B cell (primary cell): ENCODE measurements at regions not wholly inside any gene's neighbourhood (a gene's known extent, or its start where the extent isn't known, plus 50 kb on each side); places are given as distances from the start of the nearest gene placed in this dataset.
A peak's percentile ranks its signal among the peaks of the same experiment; 100 is the strongest.

Experiments
- ATAC-seq: fragments of 200-7000 bp; cut with Tn5 transposase; one replicate; pipeline ENCODE4 v1.10.0; 2021; ENCODE audit warnings: low read depth, mild to moderate bottlenecking, moderate number of reproducible peaks, moderate library complexity
- CTCF ChIA-PET: fragments of 350-600 bp; sonication (Branson Sonifier 250); formaldehyde crosslinking; loops from one replicate; lab custom pipeline; 2021; ENCODE audit warnings: antibody characterized with exemption, inconsistent platforms; lab: Charles Lee
- POLR2A ChIA-PET: fragments of 350-600 bp; sonication (Branson Sonifier 250); formaldehyde crosslinking; loops from one replicate; lab custom pipeline; 2021; ENCODE audit warnings: antibody characterized with exemption; lab: Charles Lee
- DNase-seq: peaks from one replicate; pipeline ENCODE4 v3.0.0; 2013
- H2AFZ ChIP-seq: 2 replicates; pipeline ENCODE4 v1.6.1; 2012; ENCODE audit warnings: mild to moderate bottlenecking, low read depth, low read length; ENCODE audit not compliant: insufficient read depth, poor library complexity, severe bottlenecking
- H3K27ac ChIP-seq, 2 donors: 1 replicate in 1 of 2; 2 replicates in 1 of 2; pipeline ENCODE4 v1.5.1; 2012 to 2013; ENCODE audit warnings: low read length in 2 of 2, mild to moderate bottlenecking in 2 of 2, moderate library complexity in 1 of 2
- H3K27me3 ChIP-seq, 4 experiments: fragments of 200-600 bp in 1 of 4; sonication (generic) in 1 of 4; replicated peaks in 1 of 4; 1 replicate in 2 of 4; 2 replicates in 2 of 4; pipeline versions ENCODE4 v1.6.1 to v1.7.0; 2013 to 2016; ENCODE audit warnings: low read length in 3 of 4, mild to moderate bottlenecking in 2 of 4, mixed read lengths in 1 of 4, moderate library complexity in 1 of 4; ENCODE audit not compliant: insufficient read depth in 4 of 4, control insufficient read depth in 3 of 4; ENCODE audit errors: control extremely low read depth in 1 of 4
- H3K36me3 ChIP-seq, 2 experiments: replicated peaks in 1 of 2; 1 replicate in 1 of 2; 2 replicates in 1 of 2; pipeline versions ENCODE4 v1.6.1 to v1.7.1; 2013; ENCODE audit warnings: low read length in 1 of 2; ENCODE audit not compliant: insufficient read depth in 2 of 2, control insufficient read depth in 1 of 2; ENCODE audit errors: control extremely low read depth in 1 of 2, extremely low read depth in 1 of 2
- H3K4me1 ChIP-seq, 2 donors: fragments of 200-600 bp in 1 of 2; sonication (generic) in 1 of 2; 1 replicate in 1 of 2; 2 replicates in 1 of 2; pipeline versions ENCODE4 v1.5.1 to v1.6.1; 2013 to 2017; ENCODE audit warnings: low read length in 2 of 2; ENCODE audit not compliant: control insufficient read depth in 2 of 2, insufficient read depth in 2 of 2
- H3K4me2 ChIP-seq: replicated peaks from 2 replicates; pipeline ENCODE3; 2012; ENCODE audit warnings: mild to moderate bottlenecking, low read depth, low read length; ENCODE audit not compliant: poor library complexity, severe bottlenecking
- H3K4me3 ChIP-seq, 5 experiments: fragments of 200-600 bp in 1 of 5; sonication (generic) in 1 of 5; 1 replicate in 3 of 5; 2 replicates in 2 of 5; pipeline versions ENCODE4 v1.5.1 to v1.7.0; 2011 to 2016; ENCODE audit warnings: low read length in 4 of 5, mild to moderate bottlenecking in 4 of 5, low read depth in 2 of 5, control low read depth in 1 of 5, moderate library complexity in 1 of 5; ENCODE audit not compliant: insufficient read depth in 1 of 5; ENCODE audit errors: control extremely low read depth in 1 of 5, extremely low read depth in 1 of 5
- H3K79me2 ChIP-seq: fragments of 200-600 bp; sonication (generic); one replicate; pipeline ENCODE4 v1.6.0; 2016; ENCODE audit warnings: low read length; ENCODE audit not compliant: control insufficient read depth, insufficient read depth
- H3K9ac ChIP-seq: fragments of 200-600 bp; sonication (generic); 2 replicates; pipeline ENCODE4 v1.6.1; 2017; ENCODE audit warnings: mild to moderate bottlenecking, low read length, moderate library complexity
- H3K9me3 ChIP-seq, 3 donors: one replicate each; pipeline versions ENCODE4 v1.6.1 to v1.7.1; 2013; ENCODE audit warnings: low read length in 2 of 3; ENCODE audit not compliant: control insufficient read depth in 2 of 3, insufficient read depth in 1 of 3; ENCODE audit errors: control extremely low read depth in 1 of 3
- H4K20me1 ChIP-seq: 2 replicates; pipeline ENCODE4 v1.6.0; 2012; ENCODE audit warnings: mild to moderate bottlenecking, low read length; ENCODE audit not compliant: insufficient read depth, control insufficient read depth, poor library complexity, severe bottlenecking
- H3K27ac Mint-ChIP-seq: one replicate; pipeline ENCODE4 v1.8.0; 2021; ENCODE audit warnings: mixed read lengths
- H3K27me3 Mint-ChIP-seq: one replicate; pipeline ENCODE4 v1.8.0; 2021; ENCODE audit warnings: mixed read lengths
- H3K4me1 Mint-ChIP-seq: one replicate; pipeline ENCODE4 v1.8.0; 2021; ENCODE audit warnings: mixed read lengths
- H3K4me3 Mint-ChIP-seq: one replicate; pipeline ENCODE4 v1.8.0; 2021; ENCODE audit warnings: mixed read lengths
- H3K9me3 Mint-ChIP-seq: one replicate; pipeline ENCODE4 v1.8.0; 2022; ENCODE audit warnings: mixed read lengths; ENCODE audit not compliant: insufficient read depth
- CTCF ChIP-seq: fragments of 200-600 bp; IDR thresholded peaks from one replicate; pipeline ENCODE4 v1.8.0; 2022; ENCODE audit warnings: antibody characterized with exemption, mild to moderate bottlenecking
- EZH2 ChIP-seq: IDR thresholded peaks from 2 replicates; pipeline ENCODE4 v1.6.1; 2012; ENCODE audit warnings: borderline replicate concordance, low read depth, mild to moderate bottlenecking, moderate library complexity, low read length; ENCODE audit not compliant: insufficient read depth, poor library complexity, severe bottlenecking
- WGBS: methylation state at CpG from one replicate; pipeline ENCODE4 v1.1.5; 2013; ENCODE audit warnings: missing lambda C conversion rate; ENCODE audit not compliant: insufficient coverage; 5-methylcytosine and 5-hydroxymethylcytosine counted together
- intact Hi-C: fragments of 100-400 bp; cut with micrococcal nuclease; formaldehyde crosslinking; loops from one replicate; pipeline ENCODE4 v1.10.0; 2022

GRCh38 chr4:121253961-121254360 is 89.8 kb upstream of the TNIP3 start:
- TF ChIP-seq EZH2 (no peak), CTCF (no peak)
- Histone ChIP-seq H3K4me1 (no peaks in the 10 kb centered on the region), H3K27ac (no peak overlapping the region), H3K4me2 (no peak overlapping the region), H3K4me3 (no peak overlapping the region), H2AFZ (no peak overlapping the region), H3K79me2 (no peaks in the 10 kb centered on the region), H3K9me3 (no peaks in the 10 kb centered on the region), H4K20me1 (no peaks in the 10 kb centered on the region), H3K9ac (no peak overlapping the region), H3K27me3 (no peaks in the 10 kb centered on the region), H3K36me3 (no peaks in the 10 kb centered on the region)
- no peaks in the 10 kb centered on the region for H3K4me1 Mint-ChIP-seq
- no peaks in the 10 kb centered on the region for H3K27me3 Mint-ChIP-seq
- ChIA-PET CTCF (interaction anchor here (0.8 to 3.9 kb wide), 2 partner anchors 11 to 61 kb away, joined by 3 to 28 read pairs; no protein-coding TSS in a partner anchor), POLR2A (no interaction called here)
- DNase-seq (no peak), ATAC-seq (no peak)
- H3K9me3 Mint-ChIP-seq, result no peaks in the 10 kb centered on the region
- H3K4me3 Mint-ChIP-seq, result no peak overlapping the region
- intact Hi-C loops, result no loop called here
- 80% methylated on average over 1 of the region's 2 CpGs for WGBS
- H3K27ac Mint-ChIP-seq, result no peak overlapping the region

- Histone ChIP-seq H3K27ac (no peak overlapping the region), H4K20me1 (no peaks in the 10 kb centered on the region), H3K79me2 (no peaks in the 10 kb centered on the region), H2AFZ (no peak overlapping the region), H3K9me3 (no peaks in the 10 kb centered on the region), H3K4me2 (no peak overlapping the region), H3K36me3 (no peaks in the 10 kb centered on the region), H3K4me3 (no peak overlapping the region), H3K9ac (no peak overlapping the region), H3K27me3 (no peaks in the 10 kb centered on the region), H3K4me1 (no peaks in the 10 kb centered on the region)
- CTCF ChIA-PET, result interaction anchor here (0.7 to 3.9 kb wide), 8 partner anchors 8 to 1183 kb away, joined by 3 to 28 read pairs (median 3); no protein-coding TSS in a partner anchor
- DNase-seq, result peak; percentile 57
- TF ChIP-seq EZH2 (no peak), CTCF (peak; percentile 84)
- H3K9me3 Mint-ChIP-seq, result no peaks in the 10 kb centered on the region
- POLR2A ChIA-PET, result no interaction called here
- H3K4me3 Mint-ChIP-seq, result no peak overlapping the region
- no peaks in the 10 kb centered on the region for H3K4me1 Mint-ChIP-seq
- ATAC-seq, result peak; percentile 21
- intact Hi-C loops, result loop anchor here (1.0 kb wide), 1 partner anchor 60 kb away; no protein-coding TSS in a partner anchor
- H3K27me3 Mint-ChIP-seq, result no peaks in the 10 kb centered on the region
- H3K27ac Mint-ChIP-seq, result no peak overlapping the region
- no CpG with 5 or more reads among the region's 3 CpGs for WGBS
These were observed 88.2 kb upstream of the TNIP3 start for GRCh38 chr4:121252224-121252806.
